Heart left ventricle (tissue), 13 donors: ENCODE measurements at regions not wholly inside any gene's neighbourhood (a gene's known extent, or its start where the extent isn't known, plus 50 kb on each side); places are given as distances from the start of the nearest gene placed in this dataset.

ENCODE experiments used
- POLR2A ChIP-seq, 2 donors: fragments of 450-650 bp; IDR thresholded peaks; one replicate each; pipeline ENCODE4 v1.6.1; 2017; ENCODE audit warnings: antibody characterized with exemption in 2 of 2, mild to moderate bottlenecking in 2 of 2, moderate library complexity in 2 of 2
- TF ChIP-seq, protein P1 (sequence below), 12 donors: fragments of 200-600 bp; sonication (generic) in 4 of 12; IDR thresholded peaks; one replicate each; pipeline versions ENCODE4 v1.5.0 to v1.8.0; 2018 to 2022; ENCODE audit warnings: antibody characterized with exemption in 12 of 12, mild to moderate bottlenecking in 5 of 12
- donor health status: ischemic (EF 13 %, LVEDD 7.1; RV severe dilation, severe dysfunction).
- donor health status: DM: no; HTN: yes; CAD: no.
- donor health status: DM: no; HTN: no; CAD: no.
- donor health status: ischemic (EF 25% LVEDD 6.9; RV normal size, moderate dysfunction).
- donor health status: ischemic (EF 25% LVEDD 5.7; RV mildly dilated, moderate dysfunction).
- donor health status: ischemic (EF 35%, LVEDD 5.7; RV mildly dilated, moderate dysfunction).
- donor health status: nonischemic (EF 11% LVEDD 7.7; RV severe dilation, severe dysfunction).
- donor health status: DM: yes; HTN: yes; CAD: no.
- donor health status: PGD.
- donor health status: ischemic (EF 29% LVEDD 5.4; RV normal size, mild dysfunction).
- donor health status: nonischemic (EF 23%, LVEDD 6.1; RV moderate dilation, normal function).

DNA sequence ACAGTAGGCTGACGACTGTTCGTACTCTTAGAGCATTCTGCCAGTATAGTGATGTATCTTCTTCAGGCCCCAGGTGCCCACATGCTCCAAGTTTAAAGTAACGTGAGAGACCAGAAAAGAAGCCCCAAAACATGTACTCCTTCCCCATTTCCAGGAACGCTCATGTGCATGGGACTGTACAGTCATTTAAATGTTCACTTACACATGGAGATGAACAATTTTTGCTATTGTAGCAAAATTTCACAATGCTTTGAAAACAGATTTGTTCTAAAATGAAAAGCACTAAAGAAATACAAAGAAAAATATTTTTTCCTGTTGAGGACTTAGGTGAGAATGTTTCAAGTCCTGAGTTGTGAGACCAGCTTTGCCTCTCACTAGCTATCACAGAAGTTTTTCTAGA lies 269.3 kb upstream of the PRDM1 start:
- TF ChIP-seq, protein P1, sequence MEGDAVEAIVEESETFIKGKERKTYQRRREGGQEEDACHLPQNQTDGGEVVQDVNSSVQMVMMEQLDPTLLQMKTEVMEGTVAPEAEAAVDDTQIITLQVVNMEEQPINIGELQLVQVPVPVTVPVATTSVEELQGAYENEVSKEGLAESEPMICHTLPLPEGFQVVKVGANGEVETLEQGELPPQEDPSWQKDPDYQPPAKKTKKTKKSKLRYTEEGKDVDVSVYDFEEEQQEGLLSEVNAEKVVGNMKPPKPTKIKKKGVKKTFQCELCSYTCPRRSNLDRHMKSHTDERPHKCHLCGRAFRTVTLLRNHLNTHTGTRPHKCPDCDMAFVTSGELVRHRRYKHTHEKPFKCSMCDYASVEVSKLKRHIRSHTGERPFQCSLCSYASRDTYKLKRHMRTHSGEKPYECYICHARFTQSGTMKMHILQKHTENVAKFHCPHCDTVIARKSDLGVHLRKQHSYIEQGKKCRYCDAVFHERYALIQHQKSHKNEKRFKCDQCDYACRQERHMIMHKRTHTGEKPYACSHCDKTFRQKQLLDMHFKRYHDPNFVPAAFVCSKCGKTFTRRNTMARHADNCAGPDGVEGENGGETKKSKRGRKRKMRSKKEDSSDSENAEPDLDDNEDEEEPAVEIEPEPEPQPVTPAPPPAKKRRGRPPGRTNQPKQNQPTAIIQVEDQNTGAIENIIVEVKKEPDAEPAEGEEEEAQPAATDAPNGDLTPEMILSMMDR (IDR thresholded peaks at IDR 0.05), result no peak
- TF ChIP-seq POLR2A (IDR thresholded peaks at IDR 0.05), result no peak
